GM12875 (cell line): ENCODE measurements at regions not wholly inside any gene's neighbourhood (a gene's known extent, or its start where the extent isn't known, plus 50 kb on each side); places are given as distances from the start of the nearest gene placed in this dataset.

Experiments used
- H3K4me3 ChIP-seq: one replicate; pipeline ENCODE4 v1.5.1; 2011; ENCODE audit warnings: low read depth, low read length, control low read depth
- CTCF ChIP-seq: IDR thresholded peaks from 2 replicates; pipeline ENCODE4 v1.5.1; 2011; ENCODE audit warnings: low read depth, mild to moderate bottlenecking, control low read depth, inconsistent platforms, low read length, moderate library complexity, borderline replicate concordance; ENCODE audit not compliant: insufficient read depth

- no peak overlapping the region for H3K4me3 ChIP-seq
- TF ChIP-seq CTCF, result no peak
Measured at GRCh38 chr4:156523991-156524390, 447.6 kb downstream of the PDGFC start.

GRCh38 chr4:156523492-156523891, 448.1 kb downstream of the PDGFC start:
- no peak for TF ChIP-seq CTCF
- no peak overlapping the region for H3K4me3 ChIP-seq

DNA sequence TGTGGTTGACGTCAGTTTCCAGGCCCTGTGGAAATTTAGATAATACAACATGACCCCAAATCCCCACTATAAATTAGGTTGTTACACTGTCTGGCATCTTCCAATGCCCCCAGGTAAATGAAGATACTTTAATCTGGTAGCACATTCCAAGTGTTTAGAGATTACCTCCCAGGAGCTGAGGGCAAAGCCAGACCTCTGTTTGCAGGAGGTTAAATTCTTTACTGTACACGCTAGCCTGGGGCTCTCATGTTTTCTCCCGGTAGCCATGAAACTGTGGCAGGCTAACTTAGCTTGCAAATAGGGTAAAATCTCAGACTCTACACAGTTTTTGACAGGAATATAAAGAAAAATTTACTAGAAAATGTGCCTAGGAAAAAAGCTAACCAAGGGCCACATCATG, 450.0 kb downstream of the PDGFC start:
- H3K4me3 ChIP-seq, result no peak overlapping the region
- no peak for TF ChIP-seq CTCF

DNA sequence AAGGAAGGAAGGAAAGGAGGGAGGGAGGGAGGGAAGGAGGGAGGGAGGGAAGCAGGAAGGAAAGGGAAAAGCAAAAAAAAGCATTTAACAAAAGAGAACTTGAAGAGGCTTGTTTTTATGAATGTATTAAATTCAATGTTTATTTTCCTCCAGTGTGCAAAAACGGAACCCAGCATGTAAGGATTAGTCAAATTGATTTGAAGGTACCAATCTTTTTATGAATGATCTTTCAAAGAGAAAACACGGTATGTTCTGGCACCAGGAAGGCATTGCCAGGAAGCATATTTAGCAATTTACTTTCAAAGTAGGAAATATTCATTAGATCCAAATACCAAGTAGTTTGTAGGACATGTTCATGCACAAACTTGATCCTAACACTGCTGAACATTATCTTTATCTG, 453.6 kb downstream of the PDGFC start:
- no peak for TF ChIP-seq CTCF
- H3K4me3 ChIP-seq, result no peak overlapping the region

DNA sequence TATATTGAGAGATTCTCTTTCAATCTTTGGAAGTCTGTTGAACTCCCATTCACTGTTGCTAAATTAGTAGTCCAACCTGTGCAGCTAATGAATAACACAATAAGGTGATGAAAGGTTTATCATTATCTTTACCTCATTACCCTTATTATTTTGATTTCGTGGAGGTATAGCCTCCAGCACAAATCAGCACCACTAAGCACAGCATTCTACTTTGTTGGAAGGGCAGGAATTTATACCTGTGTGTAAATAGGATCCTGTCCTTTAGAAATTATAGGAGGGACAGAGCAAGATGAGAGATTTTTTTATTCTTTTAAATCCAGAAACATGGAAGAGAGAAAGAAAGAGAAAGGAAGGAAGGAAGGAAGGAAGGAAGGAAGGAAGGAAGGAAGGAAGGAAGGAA, 454.1 kb downstream of the PDGFC start:
- TF ChIP-seq CTCF, result no peak
- H3K4me3 ChIP-seq, result no peak overlapping the region

DNA sequence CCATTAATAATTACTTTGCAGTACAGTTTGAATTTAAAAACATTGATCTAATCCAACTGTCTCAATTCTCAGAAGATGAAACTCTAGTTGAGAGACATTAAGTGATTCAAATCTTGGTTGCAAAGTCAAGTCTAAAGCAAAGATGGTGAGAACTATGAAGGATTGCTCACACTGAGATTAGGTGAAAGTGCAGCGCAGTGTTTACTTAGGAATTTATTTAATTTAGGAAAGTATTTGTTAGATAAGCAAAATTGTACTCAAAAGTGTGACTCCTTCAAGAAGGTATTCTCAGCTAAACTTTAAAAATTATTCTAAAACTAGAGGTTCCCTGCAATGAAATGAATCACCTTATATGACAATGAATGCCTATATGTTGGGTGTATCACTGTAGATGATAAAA, 454.9 kb downstream of the PDGFC start:
- TF ChIP-seq CTCF, result no peak
- no peak overlapping the region for H3K4me3 ChIP-seq

DNA sequence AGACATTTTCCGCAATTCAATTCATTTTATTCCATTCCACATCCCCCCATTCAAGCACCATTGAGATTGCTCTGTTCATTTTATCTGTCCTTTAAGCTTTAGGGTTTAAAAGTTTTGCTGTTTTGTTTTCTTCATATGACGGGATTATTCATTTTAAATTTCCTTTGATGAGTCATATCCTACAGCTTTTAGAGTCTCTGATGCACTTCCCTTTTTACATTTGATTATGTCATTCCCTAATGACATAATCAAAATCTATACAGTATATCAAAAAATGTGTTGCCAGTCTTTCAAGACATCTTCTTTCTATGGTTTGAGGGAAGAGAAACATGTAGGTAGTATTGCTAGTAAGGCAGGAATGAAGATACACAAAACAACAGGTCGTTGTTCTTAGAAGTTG, 456.3 kb downstream of the PDGFC start:
- H3K4me3 ChIP-seq, result no peak overlapping the region
- TF ChIP-seq CTCF, result no peak
